ENCODE measurements at regions not wholly inside any gene's neighbourhood (a gene's known extent, or its start where the extent isn't known, plus 50 kb on each side); places are given as distances from the start of the nearest gene placed in this dataset.

GRCh38 chr10:43945094-43945730 lies 296.5 kb upstream of the ZNF32 start:
- no peak overlapping the region for H3K27ac ChIP-seq
- DNase-seq (ENCODE audit: low spot score): no peak
- TF ChIP-seq, protein P1, sequence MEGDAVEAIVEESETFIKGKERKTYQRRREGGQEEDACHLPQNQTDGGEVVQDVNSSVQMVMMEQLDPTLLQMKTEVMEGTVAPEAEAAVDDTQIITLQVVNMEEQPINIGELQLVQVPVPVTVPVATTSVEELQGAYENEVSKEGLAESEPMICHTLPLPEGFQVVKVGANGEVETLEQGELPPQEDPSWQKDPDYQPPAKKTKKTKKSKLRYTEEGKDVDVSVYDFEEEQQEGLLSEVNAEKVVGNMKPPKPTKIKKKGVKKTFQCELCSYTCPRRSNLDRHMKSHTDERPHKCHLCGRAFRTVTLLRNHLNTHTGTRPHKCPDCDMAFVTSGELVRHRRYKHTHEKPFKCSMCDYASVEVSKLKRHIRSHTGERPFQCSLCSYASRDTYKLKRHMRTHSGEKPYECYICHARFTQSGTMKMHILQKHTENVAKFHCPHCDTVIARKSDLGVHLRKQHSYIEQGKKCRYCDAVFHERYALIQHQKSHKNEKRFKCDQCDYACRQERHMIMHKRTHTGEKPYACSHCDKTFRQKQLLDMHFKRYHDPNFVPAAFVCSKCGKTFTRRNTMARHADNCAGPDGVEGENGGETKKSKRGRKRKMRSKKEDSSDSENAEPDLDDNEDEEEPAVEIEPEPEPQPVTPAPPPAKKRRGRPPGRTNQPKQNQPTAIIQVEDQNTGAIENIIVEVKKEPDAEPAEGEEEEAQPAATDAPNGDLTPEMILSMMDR (conservative IDR thresholded peaks at IDR 0.05; ENCODE audit: low read depth): no peak
- ChIA-PET CTCF (no interaction called here), POLR2A (ENCODE audit: low non-redundant PET) (no interaction called here)

DNA sequence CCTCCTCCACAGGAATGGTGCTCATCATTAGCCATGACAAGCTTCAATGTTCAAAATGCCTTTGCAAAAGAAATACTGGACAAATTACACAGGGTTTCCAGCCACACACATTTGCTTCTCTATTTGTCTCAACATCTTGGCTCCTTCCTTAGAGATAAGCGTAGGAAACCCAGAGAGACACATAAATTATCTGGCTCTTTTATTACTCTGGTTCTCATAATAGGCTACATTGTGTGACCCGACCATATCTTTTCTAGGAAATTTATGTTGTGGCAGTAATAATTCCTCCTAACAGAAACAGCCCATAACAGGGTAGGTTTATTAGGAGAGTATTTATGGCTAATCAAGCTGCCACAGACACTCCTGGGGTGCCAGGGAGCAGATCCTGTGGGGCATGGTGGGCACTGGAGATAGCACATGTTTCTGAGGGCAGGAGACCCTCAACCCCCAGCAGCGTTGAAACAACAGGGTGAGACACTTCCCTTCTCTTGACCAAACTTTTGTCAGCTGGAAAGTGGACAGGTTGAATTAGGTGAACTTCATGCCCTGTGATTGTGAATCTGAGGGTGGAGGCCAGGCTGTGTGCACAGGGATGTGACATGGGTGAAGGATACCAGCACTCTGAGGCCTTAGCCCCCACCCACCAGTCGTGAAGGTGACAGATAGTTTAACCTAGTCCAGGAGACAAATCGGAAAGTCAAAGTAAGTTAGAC lies 295.9 kb upstream of the ZNF32 start:
- H3K27ac ChIP-seq: no peak overlapping the region
- CTCF ChIA-PET: no interaction called here
- POLR2A ChIA-PET (ENCODE audit: low non-redundant PET): no interaction called here
- no peak for DNase-seq (ENCODE audit: low spot score)
- TF ChIP-seq, protein P1 (conservative IDR thresholded peaks at IDR 0.05; ENCODE audit: low read depth): no peak

- ChIA-PET POLR2A (ENCODE audit: low non-redundant PET) (no interaction called here), CTCF (no interaction called here)
- H3K27ac ChIP-seq: no peak overlapping the region
- DNase-seq (ENCODE audit: low spot score): no peak
- TF ChIP-seq, protein P1 (conservative IDR thresholded peaks at IDR 0.05; ENCODE audit: low read depth): no peak
Observed at GRCh38 chr10:43943818-43944360, 295.2 kb upstream of the ZNF32 start.

DNA sequence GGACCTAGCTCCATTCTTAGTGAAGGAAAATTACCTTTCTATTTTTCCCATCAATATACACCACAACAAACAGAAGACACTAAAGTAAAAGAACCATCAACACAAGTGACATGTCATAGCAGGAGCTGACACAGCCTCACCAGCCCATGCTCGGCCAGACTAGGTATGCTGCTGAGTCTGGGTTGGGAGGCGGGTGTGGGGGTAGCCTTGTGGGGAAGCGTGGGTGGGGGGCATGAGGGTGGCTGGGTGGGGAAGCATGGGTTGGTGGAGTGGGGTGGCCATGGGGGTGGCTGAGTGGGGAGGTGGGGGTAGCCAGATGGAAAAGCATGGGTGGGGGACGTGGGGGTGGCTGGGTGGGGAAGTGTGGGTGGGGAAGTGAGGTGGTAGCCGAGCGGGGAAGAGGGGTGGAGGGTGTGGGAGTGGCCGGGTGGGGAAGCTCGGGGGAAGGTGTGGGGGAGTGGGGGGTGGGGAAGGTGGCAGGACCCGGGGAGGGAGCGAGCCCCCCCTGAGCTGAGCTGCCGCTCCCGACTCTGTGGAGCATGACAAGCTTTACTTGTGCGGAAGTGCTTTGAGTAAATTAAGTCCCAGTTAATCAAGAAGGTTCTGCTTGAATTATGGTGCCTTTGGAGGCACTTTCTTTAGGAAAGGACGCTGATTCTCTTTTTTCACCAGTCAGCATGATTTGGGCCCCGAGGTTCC lies 294.6 kb upstream of the ZNF32 start:
- ChIA-PET CTCF (interaction anchor here (0.6 kb wide), 1 partner anchor 9 kb away, joined by 3 read pairs; no protein-coding TSS in a partner anchor), POLR2A (ENCODE audit: low non-redundant PET) (no interaction called here)
- TF ChIP-seq, protein P1 (conservative IDR thresholded peaks at IDR 0.05; ENCODE audit: low read depth): no peak
- DNase-seq (ENCODE audit: low spot score): no peak
- H3K27ac ChIP-seq: no peak overlapping the region

GRCh38 chr10:43942096-43942850 lies 293.6 kb upstream of the ZNF32 start:
- CTCF ChIA-PET: interaction anchor here (0.6 kb wide), 1 partner anchor 8 kb away, joined by 3 read pairs; no protein-coding TSS in a partner anchor
- TF ChIP-seq, protein P1 (conservative IDR thresholded peaks at IDR 0.05; ENCODE audit: low read depth): no peak
- POLR2A ChIA-PET (ENCODE audit: low non-redundant PET): no interaction called here
- DNase-seq (ENCODE audit: low spot score): no peak
- H3K27ac ChIP-seq: no peak overlapping the region
